ENCODE measurements at regions not wholly inside any gene's neighbourhood (a gene's known extent, or its start where the extent isn't known, plus 50 kb on each side); places are given as distances from the start of the nearest gene placed in this dataset.

DNA sequence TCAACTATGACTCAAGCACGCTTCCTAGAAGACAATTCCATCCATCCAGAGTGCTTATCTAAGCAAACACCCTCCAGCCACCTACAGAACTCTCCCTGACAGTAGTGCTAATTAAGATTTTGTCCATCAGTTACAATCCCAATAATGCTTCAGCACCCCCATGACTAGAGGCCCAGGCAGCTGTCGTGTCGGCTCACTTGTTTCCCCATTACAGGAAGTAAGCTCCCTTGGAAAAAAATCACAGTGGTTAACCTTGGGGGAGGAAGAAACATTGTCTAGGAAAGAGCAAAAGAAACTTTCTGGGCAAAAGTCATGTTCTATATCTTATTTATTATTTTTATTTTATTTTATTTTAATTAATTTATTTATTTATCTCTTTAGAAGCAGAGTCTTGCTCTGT lies 108.8 kb upstream of the LPAR1 start:
- Histone ChIP-seq H3K27me3 (replicated peaks in 1 of 2; ENCODE audit: control insufficient read depth in 2 of 2, extremely low read depth in 1 of 2, insufficient read depth in 2 of 2, low read length in 1 of 2) (no peaks in the 10 kb centered on the region), H3K27ac (ENCODE audit: low read length) (no peak overlapping the region), H3K4me1 (ENCODE audit: control insufficient read depth in 1 of 2, extremely low read depth in 1 of 2, insufficient read depth in 2 of 2, low read length in 2 of 2) (no peaks in the 10 kb centered on the region), H3K36me3 (ENCODE audit: control insufficient read depth in 2 of 2, extremely low read depth in 1 of 2, insufficient read depth in 1 of 2, low read length in 1 of 2) (no peaks in the 10 kb centered on the region), H3K9me3 (no peaks in the 10 kb centered on the region), H3K4me3 (ENCODE audit: control insufficient read depth in 1 of 2, extremely low read depth in 1 of 2, low read length in 1 of 2) (no peak overlapping the region)
- Mint-ChIP-seq H3K27me3 (peaks cover 0 to 7% of the 10 kb centered on the region in 2 donors), H3K4me1 (no peaks in the 10 kb centered on the region), H3K9me3 (no peaks in the 10 kb centered on the region), H3K27ac (no peak overlapping the region), H3K36me3 (no peaks in the 10 kb centered on the region), H3K4me3 (no peak overlapping the region)
- POLR2A ChIA-PET, result no interaction called here
- CTCF ChIA-PET, result no interaction called here
- 25% methylated on average over 1 of the region's 3 CpGs for WGBS (ENCODE audit: insufficient coverage)
- no peak for ATAC-seq (replicated peaks in 1 of 4)
- DNase-seq, result no peak

DNA sequence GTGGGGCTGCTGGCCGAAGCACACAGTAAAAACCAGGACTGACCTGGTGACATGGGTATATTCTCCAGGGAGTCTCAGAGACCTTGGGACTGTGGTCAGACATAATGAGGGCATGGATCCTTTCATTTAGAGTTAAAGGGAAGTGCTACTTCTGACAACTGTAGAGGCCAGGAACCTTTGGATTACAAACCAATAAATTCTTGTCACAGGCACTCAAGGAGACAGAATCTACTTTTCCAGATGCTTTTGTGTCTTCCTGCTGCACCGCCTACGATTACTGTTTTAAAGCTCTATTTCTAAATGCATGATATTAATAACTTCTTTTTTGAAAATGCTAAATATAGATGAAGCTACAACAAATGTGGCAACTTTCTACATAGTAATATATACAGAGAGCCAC lies 106.5 kb upstream of the LPAR1 start:
- Mint-ChIP-seq H3K27me3 (peaks cover 0 to 7% of the 10 kb centered on the region in 2 donors), H3K27ac (no peak overlapping the region), H3K4me3 (no peak overlapping the region), H3K9me3 (no peaks in the 10 kb centered on the region), H3K4me1 (no peaks in the 10 kb centered on the region), H3K36me3 (no peaks in the 10 kb centered on the region)
- Histone ChIP-seq H3K27ac (ENCODE audit: low read length) (no peak overlapping the region), H3K9me3 (no peaks in the 10 kb centered on the region), H3K36me3 (ENCODE audit: control insufficient read depth in 2 of 2, extremely low read depth in 1 of 2, insufficient read depth in 1 of 2, low read length in 1 of 2) (no peaks in the 10 kb centered on the region), H3K4me3 (ENCODE audit: control insufficient read depth in 1 of 2, extremely low read depth in 1 of 2, low read length in 1 of 2) (no peak overlapping the region), H3K4me1 (ENCODE audit: control insufficient read depth in 1 of 2, extremely low read depth in 1 of 2, insufficient read depth in 2 of 2, low read length in 2 of 2) (no peaks in the 10 kb centered on the region), H3K27me3 (replicated peaks in 1 of 2; ENCODE audit: control insufficient read depth in 2 of 2, extremely low read depth in 1 of 2, insufficient read depth in 2 of 2, low read length in 1 of 2) (no peaks in the 10 kb centered on the region)
- WGBS (ENCODE audit: insufficient coverage), result 50% methylated on average over 1 of the region's 3 CpGs
- ATAC-seq (replicated peaks in 1 of 4) (no peak), DNase-seq (no peak)
- ChIA-PET CTCF (no interaction called here), POLR2A (no interaction called here)

DNA sequence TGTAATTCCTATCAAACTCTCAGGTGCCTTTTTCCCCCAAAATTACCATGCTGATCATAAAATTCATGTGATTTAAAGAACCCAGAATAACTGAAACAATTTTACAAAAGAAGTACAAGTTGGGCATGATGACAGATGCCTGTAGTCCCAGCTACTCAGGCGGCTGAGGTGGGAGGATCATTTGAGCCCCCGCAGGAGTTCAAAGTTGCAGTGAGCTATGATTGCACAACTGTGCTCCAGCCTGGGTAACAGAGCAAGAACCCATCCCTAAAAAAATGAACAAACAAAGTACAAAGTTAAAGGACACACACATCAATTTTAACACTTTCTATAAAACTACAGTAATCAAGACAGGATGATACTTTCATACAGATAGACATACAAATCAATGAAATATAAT lies 97.9 kb upstream of the LPAR1 start:
- no peaks in the 10 kb centered on the region for H3K9me3 ChIP-seq
- ChIA-PET CTCF (no interaction called here), POLR2A (no interaction called here)
- DNase-seq (no peak), ATAC-seq (replicated peaks in 1 of 4) (no peak)
- no peaks in the 10 kb centered on the region for H3K4me1 ChIP-seq (ENCODE audit: control insufficient read depth in 1 of 2, extremely low read depth in 1 of 2, insufficient read depth in 2 of 2, low read length in 2 of 2)
- Mint-ChIP-seq H3K27me3 (no peaks in the 10 kb centered on the region), H3K4me1 (no peaks in the 10 kb centered on the region), H3K4me3 (no peak overlapping the region), H3K9me3 (peaks cover 13 to 21% (median 14%) of the 10 kb centered on the region in 3 donors), H3K27ac (no peak overlapping the region), H3K36me3 (no peaks in the 10 kb centered on the region)
- H3K36me3 ChIP-seq (ENCODE audit: control insufficient read depth in 2 of 2, extremely low read depth in 1 of 2, insufficient read depth in 1 of 2, low read length in 1 of 2), result no peaks in the 10 kb centered on the region
- H3K4me3 ChIP-seq (ENCODE audit: control insufficient read depth in 1 of 2, extremely low read depth in 1 of 2, low read length in 1 of 2), result no peak overlapping the region
- 69% methylated on average over 2 of the region's 2 CpGs for WGBS (ENCODE audit: insufficient coverage)
- H3K27ac ChIP-seq (ENCODE audit: low read length), result no peak overlapping the region
- no peaks in the 10 kb centered on the region for H3K27me3 ChIP-seq (replicated peaks in 1 of 2; ENCODE audit: control insufficient read depth in 2 of 2, extremely low read depth in 1 of 2, insufficient read depth in 2 of 2, low read length in 1 of 2)

DNA sequence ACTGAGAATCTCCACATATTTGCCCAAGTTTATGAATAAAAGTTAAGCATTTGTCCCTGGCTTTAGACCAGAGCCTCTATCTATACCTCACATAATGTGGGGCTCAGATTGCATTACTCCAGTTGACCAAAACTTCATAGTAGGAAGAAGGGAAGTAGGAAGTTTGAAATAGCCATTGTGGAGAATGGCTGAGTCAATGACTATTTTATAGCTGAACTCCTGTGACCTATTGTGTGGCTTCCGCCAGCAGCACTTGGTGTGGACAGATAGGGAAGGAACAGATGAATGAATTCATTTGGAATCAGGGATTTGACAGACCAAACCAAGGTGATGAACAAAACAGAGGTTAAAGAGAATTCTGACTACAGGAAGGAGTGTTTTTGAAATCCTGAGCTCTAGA lies 92.9 kb upstream of the LPAR1 start:
- DNase-seq (no peak), ATAC-seq (replicated peaks in 1 of 4) (no peak)
- 75% methylated on average over 1 of the region's 1 CpG for WGBS (ENCODE audit: insufficient coverage)
- no peak overlapping the region for H3K4me3 Mint-ChIP-seq
- CTCF ChIA-PET, result no interaction called here
- peaks cover 0 to 3% of the 10 kb centered on the region in 2 donors for H3K27me3 Mint-ChIP-seq
- Histone ChIP-seq H3K4me3 (ENCODE audit: control insufficient read depth in 1 of 2, extremely low read depth in 1 of 2, low read length in 1 of 2) (no peak overlapping the region), H3K27ac (ENCODE audit: low read length) (no peak overlapping the region), H3K9me3 (no peaks in the 10 kb centered on the region), H3K27me3 (replicated peaks in 1 of 2; ENCODE audit: control insufficient read depth in 2 of 2, extremely low read depth in 1 of 2, insufficient read depth in 2 of 2, low read length in 1 of 2) (no peaks in the 10 kb centered on the region), H3K4me1 (ENCODE audit: control insufficient read depth in 1 of 2, extremely low read depth in 1 of 2, insufficient read depth in 2 of 2, low read length in 2 of 2) (no peaks in the 10 kb centered on the region), H3K36me3 (ENCODE audit: control insufficient read depth in 2 of 2, extremely low read depth in 1 of 2, insufficient read depth in 1 of 2, low read length in 1 of 2) (no peaks in the 10 kb centered on the region)
- H3K9me3 Mint-ChIP-seq, result peaks cover 14 to 26% (median 20%) of the 10 kb centered on the region in 3 donors
- no peak overlapping the region for H3K27ac Mint-ChIP-seq
- H3K36me3 Mint-ChIP-seq, result no peaks in the 10 kb centered on the region
- POLR2A ChIA-PET, result no interaction called here
- H3K4me1 Mint-ChIP-seq, result no peaks in the 10 kb centered on the region

DNA sequence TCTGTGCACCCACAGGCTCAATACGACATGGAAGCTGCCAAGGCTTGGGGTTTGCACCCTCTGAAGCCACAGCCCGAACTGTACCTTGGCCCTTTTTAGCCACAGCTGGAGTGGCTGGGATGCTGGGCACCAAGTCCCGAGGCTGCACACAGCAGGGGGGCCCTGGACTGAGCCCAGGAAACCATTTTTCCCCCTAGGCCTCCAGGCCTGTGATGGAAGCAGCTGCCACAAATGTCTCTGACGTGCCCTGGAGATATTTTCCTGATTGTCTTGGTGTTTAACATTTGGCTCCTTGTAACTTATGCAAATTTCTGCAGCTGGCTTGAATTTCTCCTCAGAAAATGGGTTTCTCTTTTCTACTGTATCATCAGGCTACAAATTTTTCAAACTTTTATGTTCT lies 82.3 kb upstream of the LPAR1 start:
- H3K36me3 ChIP-seq (ENCODE audit: control insufficient read depth in 2 of 2, extremely low read depth in 1 of 2, insufficient read depth in 1 of 2, low read length in 1 of 2), result no peaks in the 10 kb centered on the region
- DNase-seq (no peak), ATAC-seq (replicated peaks in 1 of 4) (no peak)
- WGBS (ENCODE audit: insufficient coverage), result 46% methylated on average over 4 of the region's 4 CpGs
- POLR2A ChIA-PET, result no interaction called here
- H3K36me3 Mint-ChIP-seq, result no peaks in the 10 kb centered on the region
- H3K4me1 ChIP-seq (ENCODE audit: control insufficient read depth in 1 of 2, extremely low read depth in 1 of 2, insufficient read depth in 2 of 2, low read length in 2 of 2), result no peaks in the 10 kb centered on the region
- no peaks in the 10 kb centered on the region for H3K9me3 ChIP-seq
- CTCF ChIA-PET, result no interaction called here
- H3K27me3 ChIP-seq (replicated peaks in 1 of 2; ENCODE audit: control insufficient read depth in 2 of 2, extremely low read depth in 1 of 2, insufficient read depth in 2 of 2, low read length in 1 of 2), result peaks cover 0 to 3% of the 10 kb centered on the region in 2 experiments
- H3K9me3 Mint-ChIP-seq, result peaks cover 4 to 14% (median 7%) of the 10 kb centered on the region in 3 donors
- no peak overlapping the region for H3K27ac ChIP-seq (ENCODE audit: low read length)
- H3K27ac Mint-ChIP-seq, result no peak overlapping the region
- H3K4me3 ChIP-seq (ENCODE audit: control insufficient read depth in 1 of 2, extremely low read depth in 1 of 2, low read length in 1 of 2), result no peak overlapping the region
- H3K4me3 Mint-ChIP-seq, result no peak overlapping the region
- no peaks in the 10 kb centered on the region for H3K4me1 Mint-ChIP-seq
- no peaks in the 10 kb centered on the region for H3K27me3 Mint-ChIP-seq

DNA sequence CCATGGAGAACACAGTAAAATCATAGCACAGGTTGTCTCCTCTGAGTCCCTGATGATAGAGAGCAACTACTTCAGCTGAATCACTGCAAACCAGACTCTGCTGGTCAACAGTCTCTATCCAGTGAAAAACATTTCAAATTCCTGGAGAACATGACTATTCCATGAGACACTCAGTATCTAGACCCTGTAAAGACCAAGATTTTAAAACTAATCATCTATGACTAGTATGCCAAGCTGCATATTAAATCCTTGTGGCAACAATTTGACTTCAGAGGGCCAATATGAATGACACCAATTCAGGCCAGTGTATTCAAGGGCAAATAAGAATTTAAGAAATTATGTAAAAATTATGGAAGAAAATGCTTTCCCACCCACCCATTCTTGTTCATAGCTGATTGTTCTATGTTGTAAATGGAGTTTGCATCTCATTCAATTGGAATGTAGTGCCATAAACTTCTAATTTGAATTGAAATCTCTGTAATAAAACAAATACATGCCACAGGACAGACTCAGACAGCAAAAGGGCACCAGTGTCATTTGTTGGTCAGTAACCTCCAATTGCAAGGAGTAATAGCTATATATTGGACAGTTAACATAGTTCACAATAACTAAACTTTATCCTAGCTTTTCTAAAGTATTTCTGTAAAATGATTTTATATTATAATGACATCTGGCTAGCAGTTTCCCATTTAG lies 80.1 kb upstream of the LPAR1 start:
- Histone ChIP-seq H3K27me3 (replicated peaks in 1 of 2; ENCODE audit: control insufficient read depth in 2 of 2, extremely low read depth in 1 of 2, insufficient read depth in 2 of 2, low read length in 1 of 2) (peaks cover 0 to 3% of the 10 kb centered on the region in 2 experiments), H3K4me3 (ENCODE audit: control insufficient read depth in 1 of 2, extremely low read depth in 1 of 2, low read length in 1 of 2) (no peak overlapping the region), H3K9me3 (no peaks in the 10 kb centered on the region), H3K36me3 (ENCODE audit: control insufficient read depth in 2 of 2, extremely low read depth in 1 of 2, insufficient read depth in 1 of 2, low read length in 1 of 2) (no peaks in the 10 kb centered on the region), H3K27ac (ENCODE audit: low read length) (no peak overlapping the region), H3K4me1 (ENCODE audit: control insufficient read depth in 1 of 2, extremely low read depth in 1 of 2, insufficient read depth in 2 of 2, low read length in 2 of 2) (no peaks in the 10 kb centered on the region)
- Mint-ChIP-seq H3K4me3 (no peak overlapping the region), H3K9me3 (peaks cover under 1 to 14% (median 2%) of the 10 kb centered on the region in 3 donors), H3K4me1 (no peaks in the 10 kb centered on the region), H3K36me3 (no peaks in the 10 kb centered on the region), H3K27ac (no peak overlapping the region), H3K27me3 (no peaks in the 10 kb centered on the region)
- DNase-seq (no peak), ATAC-seq (replicated peaks in 1 of 4) (no peak)
- POLR2A ChIA-PET, result no interaction called here
- CTCF ChIA-PET, result no interaction called here

DNA sequence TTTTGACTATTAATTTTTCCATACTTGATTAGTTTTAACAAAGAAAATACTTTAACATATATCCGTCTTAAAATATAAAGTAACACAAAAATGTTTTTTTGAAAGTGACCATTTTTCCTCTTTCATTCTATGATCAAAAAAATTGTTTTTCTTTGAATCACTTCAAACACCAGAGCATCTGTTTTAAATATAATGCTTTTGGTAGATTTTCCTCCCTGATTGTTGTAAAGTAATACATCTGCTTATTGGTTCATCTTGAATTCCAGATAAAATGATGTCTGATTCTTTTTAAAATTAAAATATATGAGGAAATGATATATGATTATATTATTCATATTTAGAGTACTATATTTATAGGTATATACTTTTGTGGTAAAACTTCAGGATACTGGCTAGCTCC lies 76.2 kb upstream of the LPAR1 start:
- no peak overlapping the region for H3K4me3 ChIP-seq (ENCODE audit: control insufficient read depth in 1 of 2, extremely low read depth in 1 of 2, low read length in 1 of 2)
- H3K9me3 ChIP-seq, result no peaks in the 10 kb centered on the region
- POLR2A ChIA-PET, result no interaction called here
- H3K27ac Mint-ChIP-seq, result no peak overlapping the region
- no peaks in the 10 kb centered on the region for H3K4me1 ChIP-seq (ENCODE audit: control insufficient read depth in 1 of 2, extremely low read depth in 1 of 2, insufficient read depth in 2 of 2, low read length in 2 of 2)
- WGBS (ENCODE audit: insufficient coverage), result no CpG with 5 or more reads among the region's 1 CpG
- no peaks in the 10 kb centered on the region for H3K4me1 Mint-ChIP-seq
- peaks cover 0 to 5% (median 0%) of the 10 kb centered on the region in 3 donors for H3K9me3 Mint-ChIP-seq
- CTCF ChIA-PET, result no interaction called here
- H3K4me3 Mint-ChIP-seq, result no peak overlapping the region
- no peaks in the 10 kb centered on the region for H3K27me3 ChIP-seq (replicated peaks in 1 of 2; ENCODE audit: control insufficient read depth in 2 of 2, extremely low read depth in 1 of 2, insufficient read depth in 2 of 2, low read length in 1 of 2)
- DNase-seq, result no peak
- H3K36me3 ChIP-seq (ENCODE audit: control insufficient read depth in 2 of 2, extremely low read depth in 1 of 2, insufficient read depth in 1 of 2, low read length in 1 of 2), result no peaks in the 10 kb centered on the region
- no peak for ATAC-seq (replicated peaks in 1 of 4)
- H3K36me3 Mint-ChIP-seq, result no peaks in the 10 kb centered on the region
- H3K27ac ChIP-seq (ENCODE audit: low read length), result no peak overlapping the region
- H3K27me3 Mint-ChIP-seq, result no peaks in the 10 kb centered on the region
